GM18951 (cell line): ENCODE measurements at regions not wholly inside any gene's neighbourhood (a gene's known extent, or its start where the extent isn't known, plus 50 kb on each side); places are given as distances from the start of the nearest gene placed in this dataset.

Source experiments
- POLR2A ChIP-seq: IDR thresholded peaks from 4 replicates; pipeline ENCODE4 v1.6.1; 2011; ENCODE audit warnings: mild to moderate bottlenecking; ENCODE audit not compliant: insufficient read length, insufficient read depth; ENCODE audit errors: extremely low read depth
- in situ Hi-C: fragments of 300-500 bp; cut with MboI; formaldehyde crosslinking; loops from one replicate; pipeline ENCODE4 v1.12.0; 2022; ENCODE audit warnings: low sequenced_read_pairs, mixed read lengths, inconsistent platforms; ENCODE audit not compliant: unreplicated experiment

DNA sequence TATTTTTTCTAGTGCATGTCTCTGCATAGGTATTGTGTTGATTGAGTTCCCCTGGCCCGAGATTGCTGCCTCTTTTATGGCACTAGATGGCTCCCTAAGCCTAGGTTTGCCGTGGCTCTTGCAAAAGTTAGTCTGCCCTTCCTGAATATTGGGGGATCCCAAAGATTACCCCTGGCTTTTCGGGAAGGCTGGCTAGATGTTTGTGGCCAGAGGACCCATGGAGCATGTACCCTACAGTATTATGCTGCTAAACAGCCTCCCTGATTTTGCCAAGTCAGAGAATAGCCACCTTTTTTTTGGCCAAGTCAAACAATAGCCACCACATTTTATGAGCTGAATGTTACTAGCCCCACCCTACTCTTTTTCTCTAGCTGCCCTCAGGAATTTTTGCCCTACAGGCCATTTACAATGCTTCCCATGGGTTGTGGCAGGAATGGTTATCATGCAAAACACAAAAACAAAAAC lies 343.2 kb downstream of the OLFM3 start:
- in situ Hi-C loops, result no loop called here
- TF ChIP-seq POLR2A, result no peak

DNA sequence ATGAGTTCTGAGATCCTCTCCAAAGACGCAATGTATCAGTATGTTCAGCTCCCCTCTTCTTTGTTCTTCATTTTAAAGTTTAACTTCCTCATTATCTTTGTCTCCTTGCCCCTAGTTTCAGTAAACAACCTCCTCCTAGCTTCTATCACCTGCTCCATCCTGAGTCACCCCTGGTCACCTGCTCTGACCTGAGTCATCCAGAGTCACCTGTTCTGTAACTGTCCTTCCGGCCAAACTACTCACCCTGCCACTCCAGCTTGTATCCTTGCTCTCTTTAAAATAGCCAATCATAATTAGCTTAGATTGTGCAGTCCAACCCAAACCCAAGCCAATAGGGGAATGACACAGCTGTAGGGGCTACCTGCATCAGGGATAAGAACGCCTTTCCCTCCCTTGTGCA lies 332.0 kb downstream of the OLFM3 start:
- no peak for TF ChIP-seq POLR2A
- in situ Hi-C loops, result no loop called here

DNA sequence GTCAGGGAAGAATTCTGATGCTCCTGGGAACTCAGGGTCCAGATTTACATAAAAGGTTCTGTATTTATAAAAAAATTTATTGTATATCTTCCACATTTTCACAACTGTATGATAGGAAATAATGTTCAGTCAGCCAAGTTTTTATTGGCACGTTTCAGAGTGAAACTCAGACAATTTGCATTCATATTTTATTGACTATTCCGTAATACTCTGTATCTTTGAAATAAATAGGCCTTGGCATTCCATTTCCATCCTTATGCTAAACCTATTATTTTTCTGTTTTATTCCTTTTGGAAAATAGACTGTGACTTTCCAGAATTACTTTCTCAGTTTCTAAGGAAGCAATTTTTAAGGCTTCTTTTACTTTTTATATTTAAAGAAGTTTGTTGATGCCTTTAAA lies 329.0 kb downstream of the OLFM3 start:
- in situ Hi-C loops, result no loop called here
- TF ChIP-seq POLR2A, result no peak

DNA sequence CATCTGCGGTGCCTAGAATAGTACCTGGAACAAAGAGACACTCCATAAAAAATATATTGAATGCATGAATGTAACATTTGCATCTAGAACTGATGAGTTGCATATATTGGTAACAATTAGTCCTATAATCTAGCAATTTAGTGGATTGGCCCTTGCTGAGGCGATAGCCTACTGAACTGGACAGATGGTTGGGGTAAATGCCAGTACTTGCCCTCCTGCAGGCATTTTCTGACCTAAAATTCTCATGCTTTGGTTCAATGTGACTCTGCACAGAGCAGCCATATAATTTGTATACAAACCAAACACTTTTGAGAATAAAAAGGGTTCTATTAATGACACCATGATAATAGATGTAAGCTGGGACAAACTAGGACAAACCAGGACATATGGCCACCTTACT lies 313.6 kb downstream of the OLFM3 start:
- in situ Hi-C loops, result no loop called here
- TF ChIP-seq POLR2A, result no peak

DNA sequence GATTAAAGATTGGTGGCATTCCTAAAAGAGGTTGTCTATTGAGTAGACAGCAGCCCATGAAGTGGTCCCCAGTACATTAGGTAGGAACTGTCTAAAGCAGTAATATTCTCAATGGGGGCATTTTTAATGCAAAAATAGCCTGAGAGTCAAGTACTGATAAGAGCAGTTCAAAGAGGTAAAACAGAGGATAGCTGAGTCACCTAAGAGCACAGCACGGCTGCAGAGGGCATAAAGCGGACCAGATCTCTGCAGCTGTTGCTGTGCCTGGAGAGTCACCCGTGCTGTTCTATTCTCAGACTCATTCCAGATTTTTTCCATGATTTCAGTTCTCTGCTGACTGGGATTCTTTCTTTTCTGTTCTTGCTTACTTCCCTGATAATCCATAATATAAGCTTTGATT lies 313.2 kb downstream of the OLFM3 start:
- TF ChIP-seq POLR2A, result no peak
- in situ Hi-C loops, result no loop called here

DNA sequence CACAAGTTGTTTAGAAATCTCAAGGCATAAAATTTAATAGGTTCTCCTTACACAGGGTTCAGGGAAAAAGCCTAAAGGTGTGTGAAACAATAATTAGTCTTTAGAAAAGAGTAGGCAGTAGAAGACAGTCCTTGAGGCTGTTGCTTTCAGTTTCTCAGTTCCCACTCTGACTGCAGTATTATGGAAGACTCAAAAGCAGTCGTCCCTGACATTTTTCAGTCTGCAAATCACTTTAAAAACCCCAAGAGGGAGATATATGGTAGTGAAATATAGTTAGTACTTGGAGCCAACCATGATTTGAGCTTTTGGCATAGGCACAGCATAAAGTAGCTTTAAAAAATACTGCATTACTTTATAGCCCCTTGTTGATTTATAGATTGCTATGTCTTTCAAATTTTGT lies 299.7 kb downstream of the OLFM3 start:
- TF ChIP-seq POLR2A, result no peak
- in situ Hi-C loops, result no loop called here

DNA sequence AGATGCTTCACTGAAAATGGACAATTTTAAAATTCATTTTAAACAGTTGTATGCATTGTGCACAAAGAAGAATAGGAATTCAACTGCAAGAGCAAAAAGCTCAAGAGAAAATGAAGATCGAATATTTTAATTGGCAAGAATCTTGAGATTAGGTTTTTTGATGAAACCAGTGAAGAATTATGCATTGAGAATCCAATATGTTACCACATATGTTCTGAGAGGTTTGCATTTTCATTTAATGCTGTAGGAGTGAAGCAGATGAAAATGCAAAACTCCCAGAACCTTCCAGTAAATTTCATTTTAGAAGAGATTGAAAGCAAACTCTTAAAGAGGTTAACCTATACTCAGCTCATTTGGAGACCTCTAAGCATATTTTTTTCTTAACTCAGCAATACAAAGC lies 298.0 kb downstream of the OLFM3 start:
- no peak for TF ChIP-seq POLR2A
- in situ Hi-C loops, result no loop called here

DNA sequence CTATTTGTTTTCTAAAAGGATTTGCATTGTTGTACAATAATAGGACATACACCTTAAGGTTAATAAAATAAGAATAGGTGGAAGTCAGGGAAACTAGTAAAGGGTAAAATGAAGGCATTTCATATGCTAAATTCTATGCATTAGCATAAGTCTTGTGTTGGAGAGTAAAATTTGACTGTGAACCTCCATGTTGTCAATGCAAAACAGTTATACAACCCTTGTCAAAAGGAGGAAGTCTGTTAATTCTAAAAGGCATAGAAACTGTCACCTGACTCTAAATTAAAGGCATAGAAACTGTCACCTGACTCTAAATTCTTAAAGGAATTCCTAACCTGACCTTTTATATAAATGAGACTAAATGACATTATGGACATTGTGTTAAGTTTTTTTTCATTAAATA lies 291.8 kb downstream of the OLFM3 start:
- TF ChIP-seq POLR2A, result no peak
- in situ Hi-C loops, result no loop called here

DNA sequence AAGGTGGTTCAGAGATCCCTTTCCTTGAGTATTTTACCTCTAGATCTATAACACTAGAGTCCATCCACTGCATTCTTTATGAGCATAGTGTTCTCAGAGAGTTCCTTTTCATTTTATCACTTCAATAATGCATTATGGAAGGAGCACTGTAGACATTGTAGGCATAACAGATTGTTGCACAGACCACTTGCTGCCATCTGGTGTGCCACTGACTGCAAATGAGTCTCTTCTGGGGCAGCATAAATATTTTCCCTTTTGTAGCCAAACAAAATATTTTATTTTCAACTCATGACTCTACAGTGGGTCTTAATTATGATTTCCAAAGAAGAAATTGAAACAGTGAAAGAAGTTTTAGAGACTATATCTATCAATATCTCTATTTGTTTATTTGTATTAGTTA lies 290.4 kb downstream of the OLFM3 start:
- no peak for TF ChIP-seq POLR2A
- in situ Hi-C loops, result no loop called here

DNA sequence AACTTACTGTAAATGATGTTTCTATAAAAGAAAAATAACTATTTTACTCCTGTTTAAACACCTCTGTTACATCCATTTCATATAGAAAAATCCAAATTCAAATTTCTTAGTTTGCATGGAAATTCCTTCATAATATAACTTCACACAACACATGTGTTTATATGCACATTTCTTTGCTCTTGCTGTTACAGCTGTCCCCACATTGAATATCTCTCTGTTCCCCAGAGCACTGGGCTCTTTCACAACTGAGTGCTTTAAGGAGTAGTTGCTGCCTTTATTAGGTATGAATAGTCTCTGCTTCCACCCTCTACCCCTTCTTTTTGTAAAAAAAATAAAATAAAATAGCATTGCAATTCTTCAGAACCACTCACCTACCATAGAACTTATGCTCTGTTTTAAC lies 287.0 kb downstream of the OLFM3 start:
- no peak for TF ChIP-seq POLR2A
- in situ Hi-C loops, result no loop called here

DNA sequence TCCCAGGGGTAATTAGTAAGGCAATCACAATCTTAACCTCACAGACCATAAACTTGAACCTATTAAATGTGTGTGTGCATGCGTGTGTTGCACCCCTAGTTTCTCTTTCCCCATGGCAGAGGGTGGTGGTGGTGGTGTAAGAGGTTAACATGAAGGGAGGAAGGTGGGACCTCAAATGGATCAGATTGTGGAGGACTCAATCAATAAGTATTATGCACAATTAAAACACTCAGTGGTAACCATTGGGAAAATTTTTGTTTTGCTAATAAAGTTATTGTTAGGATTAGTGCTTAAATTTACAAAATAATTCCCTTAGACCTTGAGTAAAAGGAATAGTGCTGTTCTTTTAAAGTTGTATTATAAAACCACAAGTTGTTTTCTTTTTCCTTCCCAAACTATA lies 283.0 kb downstream of the OLFM3 start:
- in situ Hi-C loops, result no loop called here
- TF ChIP-seq POLR2A, result no peak

DNA sequence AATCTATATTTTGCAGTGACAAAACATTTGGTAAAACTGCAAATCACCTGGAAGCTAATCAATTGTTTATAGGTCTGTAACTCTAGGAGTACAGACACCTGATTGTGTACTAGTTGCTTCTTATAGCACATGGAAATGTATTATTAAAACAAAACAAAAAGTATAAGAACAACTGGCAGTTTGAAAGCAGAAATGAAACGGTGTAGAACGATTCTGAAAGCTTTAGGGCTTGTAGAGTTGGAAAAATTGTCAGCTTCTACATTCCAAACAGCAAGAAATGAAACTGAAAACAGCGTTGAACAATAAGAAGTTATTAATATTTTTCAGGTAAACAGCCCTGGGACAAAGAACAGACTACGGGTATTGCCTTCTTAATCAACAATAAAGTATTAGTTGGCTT lies 273.3 kb downstream of the OLFM3 start:
- no peak for TF ChIP-seq POLR2A
- in situ Hi-C loops, result no loop called here

DNA sequence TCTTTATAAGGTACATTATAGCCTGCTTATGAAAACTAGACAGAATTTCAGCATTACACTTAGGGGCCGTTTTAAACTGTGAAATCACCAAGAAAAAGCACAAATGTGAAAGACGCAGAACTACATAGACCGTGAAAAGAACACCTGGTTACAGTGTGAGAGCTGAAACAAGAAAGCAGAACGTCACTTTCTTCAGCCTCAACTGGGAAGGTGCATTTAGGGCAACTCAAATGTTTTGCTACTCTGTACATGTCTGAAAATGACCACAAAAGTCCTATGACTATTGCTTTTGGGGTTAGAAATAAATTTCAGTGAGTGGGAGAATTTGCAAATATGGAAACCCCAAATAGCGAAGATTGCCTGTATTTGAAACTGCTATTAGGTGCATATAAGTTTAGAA lies 268.7 kb downstream of the OLFM3 start:
- no peak for TF ChIP-seq POLR2A
- in situ Hi-C loops, result no loop called here

DNA sequence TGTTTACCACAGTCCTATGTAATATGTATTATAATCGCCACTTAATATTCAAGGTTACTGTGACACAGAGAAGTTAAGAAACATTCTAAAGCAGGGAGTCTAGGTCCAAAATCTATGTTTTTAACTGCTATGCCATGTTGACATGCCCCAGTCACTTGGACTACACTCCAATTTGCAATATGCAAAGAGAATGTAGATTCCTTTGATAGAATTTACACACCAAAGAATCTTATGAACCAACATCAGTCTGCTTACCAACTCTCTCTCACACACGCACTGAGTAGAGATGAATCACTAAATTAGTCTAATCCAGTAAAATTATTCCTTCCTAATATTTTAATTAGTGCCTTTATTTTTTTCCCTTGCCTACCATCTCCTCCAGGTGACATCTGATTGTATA lies 266.2 kb downstream of the OLFM3 start:
- in situ Hi-C loops, result no loop called here

DNA sequence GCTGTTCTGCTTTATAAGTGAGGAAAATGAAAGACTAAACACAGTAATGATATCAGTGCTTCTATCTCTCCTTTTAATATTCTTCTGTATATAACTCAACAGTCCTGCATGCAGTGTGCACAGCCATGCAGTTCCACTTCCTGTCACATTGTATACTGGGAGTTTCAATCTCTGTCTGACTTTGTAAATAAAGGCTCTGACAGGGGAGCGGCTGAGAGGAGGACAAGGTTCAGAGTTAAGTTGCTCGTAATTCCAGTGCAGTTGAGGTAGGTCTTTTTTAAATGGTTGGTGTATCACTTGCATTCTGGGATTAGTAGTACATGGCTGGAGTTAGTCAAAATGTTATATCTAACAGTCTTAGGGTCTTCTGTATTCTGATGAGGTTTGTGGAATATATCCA lies 264.5 kb downstream of the OLFM3 start:
- no peak for TF ChIP-seq POLR2A
- in situ Hi-C loops, result no loop called here

More for the DNA sequence above, 266.2 kb downstream of the OLFM3 start:
- TF ChIP-seq POLR2A, result no peak
